CD4-positive, alpha-beta T cell treated with Interleukin-1 beta for 1 hour (primary cell): ENCODE measurements at regions not wholly inside any gene's neighbourhood (a gene's known extent, or its start where the extent isn't known, plus 50 kb on each side); places are given as distances from the start of the nearest gene placed in this dataset.

Experiments
- DNase-seq, 2 donors: peaks; one replicate each; pipeline ENCODE4 v3.0.0-alpha.2; 2020 to 2022

DNA sequence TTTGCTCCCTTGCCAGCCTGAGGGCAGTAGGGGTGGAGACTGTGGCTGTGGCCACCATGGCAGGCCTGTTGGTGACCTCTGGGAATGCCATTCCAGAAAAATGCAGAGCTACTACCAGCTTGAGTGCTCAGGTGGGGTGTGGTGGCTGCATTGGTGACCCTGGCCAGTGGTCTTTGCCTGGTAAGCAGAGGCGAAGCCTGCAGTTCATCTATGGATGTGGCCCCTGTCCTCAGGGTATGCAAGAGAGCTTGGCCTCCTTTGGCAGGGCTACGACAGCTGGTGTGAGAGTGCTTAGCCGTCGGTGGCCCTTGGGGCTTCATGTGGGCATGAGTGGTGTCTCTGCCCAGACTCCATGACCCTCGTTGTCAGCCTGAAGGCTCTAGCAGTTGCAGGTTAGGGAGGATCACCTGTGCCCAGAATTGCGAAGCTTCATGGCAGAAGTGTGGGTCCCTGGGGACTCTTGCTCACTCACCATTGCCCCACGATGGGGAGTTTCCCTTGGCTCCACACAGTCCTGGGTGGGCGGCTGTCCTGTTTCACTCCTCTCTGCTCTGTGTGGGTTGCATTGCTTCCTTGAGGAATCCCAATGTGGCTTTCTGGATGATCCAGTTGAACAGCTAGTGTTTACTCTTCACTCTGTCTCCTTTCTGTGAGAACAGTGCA lies 117.9 kb upstream of the CDH12 start:
- no peak for DNase-seq

- DNase-seq: no peak
Observed at GRCh38 chr5:22970491-22970890, 117.3 kb upstream of the CDH12 start.

GRCh38 chr5:22968386-22968785 lies 115.2 kb upstream of the CDH12 start:
- no peak for DNase-seq

DNA sequence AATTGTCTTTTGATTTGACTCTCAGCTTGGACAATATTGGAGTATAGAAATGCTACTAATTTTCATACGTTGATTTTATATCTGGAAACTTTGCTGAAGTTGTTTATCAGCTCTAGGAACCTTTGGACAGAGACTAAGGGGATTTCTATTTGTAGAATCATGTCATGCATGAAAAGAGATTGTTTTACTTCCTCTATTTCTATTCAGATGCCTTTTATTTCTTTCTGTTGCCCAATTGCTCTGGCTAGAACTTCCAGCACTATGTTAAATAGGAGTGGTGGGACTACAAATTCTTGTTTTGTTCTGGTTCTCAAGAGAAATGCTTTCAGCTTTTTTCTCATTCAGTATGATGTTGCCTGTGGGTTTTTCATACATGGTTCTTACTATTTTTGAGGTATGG lies 112.8 kb upstream of the CDH12 start:
- no peak for DNase-seq

DNA sequence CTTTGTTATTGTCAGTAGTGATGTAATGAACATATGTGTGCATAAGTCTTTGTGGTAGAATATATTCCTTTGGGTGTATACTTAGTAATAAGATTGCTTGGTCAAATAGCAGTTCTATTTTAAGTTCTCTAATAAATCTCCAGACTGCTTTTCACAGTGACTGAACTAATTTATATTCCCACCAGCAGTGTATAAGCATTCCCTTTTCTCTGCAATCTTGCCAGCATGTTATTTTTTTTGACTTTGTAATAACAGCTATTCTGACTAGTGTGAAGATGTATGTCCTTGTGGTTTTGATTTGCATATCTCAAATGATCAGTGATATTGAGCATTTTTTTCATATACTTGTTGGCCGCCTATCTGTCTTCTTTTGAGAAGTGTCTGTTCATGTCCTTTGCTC lies 111.5 kb upstream of the CDH12 start:
- no peak for DNase-seq

GRCh38 chr5:22958462-22959262 lies 105.5 kb upstream of the CDH12 start:
- no peak for DNase-seq

DNA sequence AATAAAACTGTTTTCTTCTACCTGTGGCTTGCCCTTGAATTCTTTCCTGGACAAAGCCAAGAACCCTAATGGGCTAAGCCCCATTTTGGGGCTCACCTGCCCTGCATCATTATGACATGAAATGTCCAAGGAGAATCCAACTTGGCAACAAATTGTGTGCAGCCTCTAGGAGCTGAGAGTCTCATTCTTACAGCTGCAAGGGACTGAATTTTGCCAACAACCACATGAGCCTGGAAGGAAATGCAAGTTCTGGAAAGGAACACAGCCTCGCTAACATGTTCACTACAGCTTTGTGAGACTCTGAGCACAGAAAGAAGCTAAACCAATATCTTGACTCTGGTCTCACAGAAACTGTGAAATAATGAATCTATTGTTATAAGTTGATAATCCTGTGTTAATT lies 94.8 kb upstream of the CDH12 start:
- DNase-seq: no peak

DNA sequence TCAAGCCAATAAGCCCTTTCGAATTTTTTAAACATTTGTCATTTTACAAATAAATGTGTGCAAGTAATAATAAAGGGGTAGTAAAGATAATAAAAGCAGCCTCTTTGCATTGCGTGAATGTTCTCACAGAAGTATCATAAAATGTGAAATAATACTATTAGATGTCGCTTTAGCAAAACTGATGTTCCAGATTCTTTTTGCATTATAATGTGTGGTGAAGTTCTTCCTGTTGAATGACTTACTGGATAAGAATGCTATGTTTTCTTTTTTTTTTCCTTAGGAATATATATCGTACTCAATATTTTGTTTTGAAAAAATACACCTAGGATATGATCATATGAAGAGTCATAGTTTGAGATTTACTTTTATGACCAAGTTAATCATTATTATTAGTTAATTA lies 85.2 kb upstream of the CDH12 start:
- no peak for DNase-seq

DNA sequence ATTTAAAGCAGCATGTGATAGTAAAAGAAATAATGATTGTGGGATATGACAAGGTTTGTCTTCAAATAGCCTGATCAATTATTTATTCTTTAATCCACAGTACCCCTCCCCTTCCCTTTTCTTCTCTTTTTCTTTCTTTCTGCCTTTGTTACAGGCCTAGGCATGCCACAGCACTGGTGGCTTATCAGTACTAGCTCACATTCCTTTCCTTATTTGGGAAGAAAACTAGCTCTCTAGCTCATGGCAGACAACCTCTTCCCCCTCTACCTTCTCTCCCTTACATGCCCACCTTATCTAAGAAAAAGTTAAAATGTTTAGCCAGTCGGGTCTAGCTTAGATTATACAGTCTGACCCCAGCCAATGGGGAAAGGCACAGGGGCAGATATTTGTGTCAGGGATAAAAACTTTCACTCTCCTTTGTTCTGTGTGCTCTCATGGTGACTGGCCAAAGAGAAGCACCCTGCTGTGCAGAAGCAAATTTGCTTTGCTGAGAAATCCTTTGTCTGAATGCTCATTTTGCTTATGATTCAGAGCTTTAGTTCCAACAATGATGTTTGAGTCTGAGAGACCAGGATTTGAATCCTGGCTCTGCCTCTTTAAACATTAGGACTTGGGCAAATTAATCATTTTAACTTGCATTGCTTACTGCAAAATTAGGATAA lies 75.8 kb upstream of the CDH12 start:
- no peak for DNase-seq

DNA sequence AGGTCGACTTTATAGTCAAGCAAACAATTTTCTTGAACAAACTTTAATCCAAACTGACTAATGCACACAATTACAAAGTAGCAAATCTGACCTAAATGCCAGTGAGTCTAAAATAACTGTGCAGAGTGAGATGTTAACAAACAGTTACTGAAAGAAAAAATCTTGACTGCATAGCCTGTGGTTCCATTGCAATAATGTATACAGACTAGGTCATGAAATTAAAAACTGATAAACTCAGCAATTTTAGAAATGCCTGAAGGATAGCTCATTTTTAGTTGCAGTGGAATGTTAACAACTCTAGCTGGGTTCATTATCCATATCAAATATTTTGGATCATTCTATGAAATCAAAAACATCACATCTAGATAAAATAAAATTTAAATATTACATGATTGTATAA lies 73.4 kb upstream of the CDH12 start:
- no peak for DNase-seq

DNA sequence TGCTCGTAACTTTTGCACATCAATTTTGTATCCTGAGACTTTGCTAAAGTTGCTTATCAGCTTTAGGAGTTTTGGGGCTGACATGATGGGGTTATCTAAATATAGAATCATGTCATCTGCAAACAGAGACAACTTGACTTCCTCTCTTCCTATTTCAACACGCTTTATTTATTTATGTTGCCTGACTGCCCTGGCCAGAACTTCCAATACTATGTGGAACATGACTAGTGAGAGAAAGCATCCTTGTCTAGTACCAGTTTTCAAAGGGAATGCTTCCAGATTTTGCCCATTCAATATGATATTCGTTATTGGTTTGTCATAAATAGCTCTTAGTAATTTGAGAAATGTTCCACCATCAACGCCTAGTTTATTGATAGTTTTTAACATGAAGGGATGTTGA lies 65.4 kb upstream of the CDH12 start:
- DNase-seq: no peak

DNA sequence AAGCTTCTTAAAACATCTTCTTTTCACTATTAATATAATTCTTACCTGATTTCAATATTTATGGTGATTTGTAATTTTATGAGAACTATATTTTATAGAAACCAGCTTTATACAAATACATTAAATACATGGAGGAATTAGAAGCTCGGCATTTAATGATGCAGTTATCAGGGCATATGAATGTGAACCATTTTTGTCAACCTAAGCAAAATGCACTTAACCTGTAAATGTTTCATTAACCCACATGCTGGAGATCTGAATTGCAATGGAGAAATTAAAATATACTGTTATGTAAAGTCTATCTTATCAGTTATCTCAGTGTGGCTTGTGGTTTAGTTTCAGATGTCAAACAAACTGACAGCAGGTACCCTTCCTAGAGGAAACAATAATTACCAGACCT lies 63.2 kb upstream of the CDH12 start:
- no peak for DNase-seq

DNA sequence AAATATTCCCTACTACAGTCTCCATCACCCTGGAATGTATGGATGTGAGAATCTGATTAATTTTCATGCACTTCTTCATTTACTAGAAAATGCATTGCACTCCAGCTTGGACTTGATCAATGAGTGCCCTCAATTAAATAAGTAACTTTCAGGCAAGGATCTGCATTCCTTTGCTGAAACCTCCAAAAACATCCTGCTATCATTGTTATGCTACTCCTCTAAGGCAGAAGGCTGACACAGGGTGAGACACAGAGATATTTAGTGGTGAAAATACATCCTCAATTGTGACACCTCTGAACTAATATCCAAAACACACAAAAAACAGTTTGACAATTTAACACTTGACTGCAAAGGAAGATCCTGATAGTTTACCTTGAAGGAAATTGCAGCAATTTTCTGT lies 57.9 kb upstream of the CDH12 start:
- no peak for DNase-seq

- DNase-seq: no peak
Observed at GRCh38 chr5:22910523-22910922, 57.4 kb upstream of the CDH12 start.

- DNase-seq: no peak
Observed at GRCh38 chr5:22908586-22908985, 55.4 kb upstream of the CDH12 start.

- DNase-seq: no peak
Observed at GRCh38 chr5:22908129-22908528, 55.0 kb upstream of the CDH12 start.
